PC-3 (cell line): ENCODE measurements at regions not wholly inside any gene's neighbourhood (a gene's known extent, or its start where the extent isn't known, plus 50 kb on each side); places are given as distances from the start of the nearest gene placed in this dataset.

Source experiments
- ATAC-seq: fragments of 200-7000 bp; cut with Tn5 transposase; 2 replicates; pipeline ENCODE4 v1.9.1; 2020; ENCODE audit warnings: mild to moderate bottlenecking, moderate library complexity
- BruUV-seq: library from RNA; stranded (reverse); fragments of 400-500 nt; replicated peaks from 2 replicates; lab custom pipeline; 2021; lab: Mats Ljungman, UMichigan
- CTCF ChIA-PET: fragments of 300-600 bp; sonication (Branson Sonifier 250); formaldehyde crosslinking; loops from one replicate; lab custom pipeline; 2022; ENCODE audit warnings: antibody characterized with exemption; lab: Charles Lee
- POLR2A ChIA-PET: fragments of 300-600 bp; sonication (Branson Sonifier 250); formaldehyde crosslinking; loops from one replicate; lab custom pipeline; 2022; ENCODE audit warnings: antibody characterized with exemption; ENCODE audit not compliant: unreplicated experiment; lab: Charles Lee
- DNase-seq: peaks from one replicate; pipeline ENCODE4 v3.0.0-alpha.2; 2015
- H2AFZ ChIP-seq: fragments of 300-600 bp; sonication (generic); 2 replicates; pipeline ENCODE4 v1.6.0; 2016; ENCODE audit warnings: antibody characterized with exemption, low read length
- H3F3A ChIP-seq: fragments of 300-600 bp; sonication (generic); one replicate; pipeline ENCODE4 v1.6.0; 2017; ENCODE audit warnings: antibody characterized with exemption, low read length, control low read depth, mild to moderate bottlenecking; ENCODE audit not compliant: unreplicated experiment
- H3K27ac ChIP-seq: fragments of 300-600 bp; sonication (generic); 2 replicates; pipeline ENCODE4 v1.5.1; 2016; ENCODE audit warnings: mild to moderate bottlenecking, low read length
- H3K27me3 ChIP-seq: fragments of 300-600 bp; sonication (generic); 2 replicates; pipeline ENCODE4 v1.6.1; 2016; ENCODE audit warnings: low read length, mixed read lengths
- H3K36me3 ChIP-seq: fragments of 300-600 bp; sonication (generic); 2 replicates; pipeline ENCODE4 v1.6.1; 2016; ENCODE audit warnings: low read depth, mixed run types, low read length, mixed read lengths
- H3K4me1 ChIP-seq: fragments of 300-600 bp; sonication (generic); 2 replicates; pipeline ENCODE4 v1.5.1; 2016; ENCODE audit warnings: low read length; ENCODE audit not compliant: insufficient read depth
- H3K4me2 ChIP-seq: fragments of 300-600 bp; sonication (generic); 2 replicates; pipeline ENCODE4 v1.6.0; 2016; ENCODE audit warnings: low read length
- H3K4me3 ChIP-seq: fragments of 300-600 bp; sonication (generic); 2 replicates; pipeline ENCODE4 v1.5.1; 2016; ENCODE audit warnings: mild to moderate bottlenecking, low read length, mixed read lengths
- H3K79me2 ChIP-seq: fragments of 300-600 bp; sonication (generic); 2 replicates; pipeline ENCODE4 v1.6.1; 2017; ENCODE audit warnings: low read length, mixed read lengths
- H3K9ac ChIP-seq: fragments of 300-600 bp; sonication (generic); 2 replicates; pipeline ENCODE4 v1.6.0; 2016; ENCODE audit warnings: mild to moderate bottlenecking, low read length
- H3K9me2 ChIP-seq: fragments of 300-600 bp; sonication (generic); replicated peaks from 2 replicates; pipeline ENCODE4 v1.6.1; 2016; ENCODE audit warnings: mixed run types, low read length, mixed read lengths
- H3K9me3 ChIP-seq: fragments of 300-600 bp; sonication (generic); 2 replicates; pipeline ENCODE4 v1.6.1; 2016; ENCODE audit warnings: low read length, mixed read lengths
- H4K20me1 ChIP-seq: fragments of 300-600 bp; sonication (generic); 2 replicates; pipeline ENCODE4 v1.6.1; 2016; ENCODE audit warnings: low read length, mixed read lengths
- EZH2 ChIP-seq: fragments of 300-600 bp; sonication (generic); IDR thresholded peaks from one replicate; pipeline ENCODE4 v1.6.1; 2017; ENCODE audit warnings: antibody characterized with exemption, mild to moderate bottlenecking, low read length; ENCODE audit not compliant: unreplicated experiment
- EZH2phosphoT487 ChIP-seq: fragments of 300-600 bp; sonication (generic); IDR thresholded peaks from 2 replicates; pipeline ENCODE4 v1.6.1; 2018; ENCODE audit warnings: mild to moderate bottlenecking, antibody characterized with exemption, low read length, borderline replicate concordance
- intact Hi-C: fragments of 100-400 bp; cut with micrococcal nuclease; formaldehyde crosslinking; loops from 2 replicates; pipeline ENCODE4 v1.9.0; 2023
- TF ChIP-seq, protein P1 (sequence below): fragments of 300-600 bp; sonication (generic); conservative IDR thresholded peaks from 2 replicates; pipeline ENCODE4 v1.5.1; 2017; ENCODE audit warnings: antibody characterized with exemption, low read depth, mild to moderate bottlenecking, low read length

DNA sequence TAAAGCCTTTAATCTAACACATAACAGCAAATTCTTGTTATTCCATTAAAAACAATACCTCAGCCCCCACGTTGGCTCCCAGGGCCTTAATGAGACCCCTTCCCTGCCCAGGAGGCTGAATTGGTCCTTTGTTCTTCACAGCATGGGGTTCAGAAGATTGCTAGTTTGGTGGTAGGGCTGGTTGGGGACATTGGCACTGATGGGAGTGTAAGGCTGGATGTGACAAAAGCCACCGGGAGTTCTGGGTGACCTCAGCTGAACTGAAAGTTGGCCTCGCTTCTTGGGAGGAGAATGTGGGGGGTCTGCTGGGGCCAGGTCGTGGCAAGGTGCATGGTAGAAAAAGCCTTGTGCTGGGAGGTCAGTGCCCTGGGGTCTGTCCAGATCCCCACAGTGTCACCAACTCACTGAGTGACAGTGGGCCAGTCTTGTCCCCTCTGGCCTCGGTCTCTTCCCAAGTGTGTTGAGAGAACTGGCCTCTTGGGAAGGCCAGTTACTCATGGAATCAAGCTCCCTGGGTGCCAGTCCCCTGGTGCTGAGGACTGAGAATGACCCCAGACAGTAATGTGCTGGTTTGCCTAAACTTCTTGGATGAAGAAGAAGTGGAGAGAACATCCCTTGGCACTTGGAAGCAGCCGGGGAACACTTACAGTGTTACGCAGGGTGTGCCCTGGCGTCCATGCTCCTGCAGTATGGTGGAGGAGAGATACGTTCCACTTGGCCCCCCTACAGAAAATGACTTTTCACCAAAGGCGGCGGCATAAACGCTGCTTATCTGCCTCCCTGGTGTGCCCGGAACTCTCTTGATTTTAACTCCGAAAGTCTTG is 283.7 kb upstream of the RTL1 start:
- intact Hi-C loops, result no loop called here

DNA sequence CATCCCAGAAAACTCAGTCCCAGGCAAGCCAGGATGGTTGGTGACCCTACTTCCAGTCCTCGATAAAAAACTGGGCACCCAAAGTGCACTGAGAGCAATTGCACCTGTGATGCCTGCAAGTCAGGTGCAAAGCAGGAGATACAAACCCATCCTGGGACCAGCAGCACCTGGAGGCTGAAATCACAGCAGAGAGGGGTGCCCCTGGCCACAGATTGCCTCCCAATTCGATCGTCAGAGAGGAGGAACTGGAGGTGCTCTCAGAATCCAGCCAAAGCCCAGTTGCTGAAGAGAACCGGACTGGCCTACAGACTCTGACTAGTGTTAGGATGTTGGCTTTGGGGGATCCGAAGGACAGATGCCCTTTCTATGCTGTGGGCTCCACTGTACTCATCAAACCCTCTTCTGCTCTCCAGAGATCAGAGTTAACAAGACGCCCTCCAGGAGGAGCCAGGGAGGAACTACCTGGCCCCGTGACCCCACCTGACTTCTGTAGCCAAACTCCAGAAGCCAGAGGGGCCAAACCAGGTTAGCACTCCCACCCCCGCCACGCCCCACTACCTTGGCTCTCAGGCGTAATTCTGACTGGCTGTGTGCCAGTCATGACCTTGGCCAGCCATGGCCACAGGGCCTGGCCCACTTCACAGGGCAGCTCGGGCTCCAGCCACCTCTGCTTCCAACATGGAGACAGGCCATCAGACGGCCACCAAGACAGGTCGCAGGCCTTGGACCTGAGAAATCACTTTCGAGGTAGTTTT is 284.5 kb upstream of the RTL1 start:
- peaks cover 8% of the 10 kb centered on the region; the same call in 1 of the 2 replicates for H3K27me3 ChIP-seq
- ChIA-PET POLR2A (no interaction called here), CTCF (no interaction called here)
- DNase-seq, result no peak
- no peaks in the 10 kb centered on the region for H4K20me1 ChIP-seq
- no peak overlapping the region for H2AFZ ChIP-seq
- no peaks in the 10 kb centered on the region for H3K4me1 ChIP-seq
- TF ChIP-seq EZH2phosphoT487, result no peak
- no peak for TF ChIP-seq EZH2
- TF ChIP-seq, protein P1, sequence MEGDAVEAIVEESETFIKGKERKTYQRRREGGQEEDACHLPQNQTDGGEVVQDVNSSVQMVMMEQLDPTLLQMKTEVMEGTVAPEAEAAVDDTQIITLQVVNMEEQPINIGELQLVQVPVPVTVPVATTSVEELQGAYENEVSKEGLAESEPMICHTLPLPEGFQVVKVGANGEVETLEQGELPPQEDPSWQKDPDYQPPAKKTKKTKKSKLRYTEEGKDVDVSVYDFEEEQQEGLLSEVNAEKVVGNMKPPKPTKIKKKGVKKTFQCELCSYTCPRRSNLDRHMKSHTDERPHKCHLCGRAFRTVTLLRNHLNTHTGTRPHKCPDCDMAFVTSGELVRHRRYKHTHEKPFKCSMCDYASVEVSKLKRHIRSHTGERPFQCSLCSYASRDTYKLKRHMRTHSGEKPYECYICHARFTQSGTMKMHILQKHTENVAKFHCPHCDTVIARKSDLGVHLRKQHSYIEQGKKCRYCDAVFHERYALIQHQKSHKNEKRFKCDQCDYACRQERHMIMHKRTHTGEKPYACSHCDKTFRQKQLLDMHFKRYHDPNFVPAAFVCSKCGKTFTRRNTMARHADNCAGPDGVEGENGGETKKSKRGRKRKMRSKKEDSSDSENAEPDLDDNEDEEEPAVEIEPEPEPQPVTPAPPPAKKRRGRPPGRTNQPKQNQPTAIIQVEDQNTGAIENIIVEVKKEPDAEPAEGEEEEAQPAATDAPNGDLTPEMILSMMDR, result no peak
- H3K9me3 ChIP-seq, result no peaks in the 10 kb centered on the region
- H3F3A ChIP-seq, result no peaks in the 10 kb centered on the region
- BruUV-seq, result no TSS peak
- ATAC-seq, result no peak
- intact Hi-C loops, result no loop called here
- no peaks in the 10 kb centered on the region for H3K79me2 ChIP-seq
- no peak overlapping the region for H3K4me3 ChIP-seq
- no peak overlapping the region for H3K4me2 ChIP-seq
- H3K9me2 ChIP-seq, result no peaks in the 10 kb centered on the region
- no peak overlapping the region for H3K27ac ChIP-seq
- no peak overlapping the region for H3K9ac ChIP-seq
- no peaks in the 10 kb centered on the region for H3K36me3 ChIP-seq

More for the DNA sequence above, 283.7 kb upstream of the RTL1 start:
- H3K27me3 ChIP-seq, result peaks cover 8% of the 10 kb centered on the region; the same call in 1 of the 2 replicates
- H3K4me1 ChIP-seq, result no peaks in the 10 kb centered on the region
- no peaks in the 10 kb centered on the region for H3K9me2 ChIP-seq
- no TSS peak for BruUV-seq
- H3K9ac ChIP-seq, result no peak overlapping the region
- H3K27ac ChIP-seq, result no peak overlapping the region
- no peak overlapping the region for H3K4me2 ChIP-seq
- no peaks in the 10 kb centered on the region for H3K36me3 ChIP-seq
- no peak overlapping the region for H3K4me3 ChIP-seq
- ATAC-seq (no peak), DNase-seq (no peak)
- H3F3A ChIP-seq, result no peaks in the 10 kb centered on the region
- H4K20me1 ChIP-seq, result no peaks in the 10 kb centered on the region
- H2AFZ ChIP-seq, result no peak overlapping the region
- no peak for TF ChIP-seq EZH2phosphoT487
- no peak for TF ChIP-seq EZH2
- TF ChIP-seq, protein P1, result no peak
- POLR2A ChIA-PET, result no interaction called here
- no peaks in the 10 kb centered on the region for H3K9me3 ChIP-seq
- CTCF ChIA-PET, result no interaction called here
- no peaks in the 10 kb centered on the region for H3K79me2 ChIP-seq

DNA sequence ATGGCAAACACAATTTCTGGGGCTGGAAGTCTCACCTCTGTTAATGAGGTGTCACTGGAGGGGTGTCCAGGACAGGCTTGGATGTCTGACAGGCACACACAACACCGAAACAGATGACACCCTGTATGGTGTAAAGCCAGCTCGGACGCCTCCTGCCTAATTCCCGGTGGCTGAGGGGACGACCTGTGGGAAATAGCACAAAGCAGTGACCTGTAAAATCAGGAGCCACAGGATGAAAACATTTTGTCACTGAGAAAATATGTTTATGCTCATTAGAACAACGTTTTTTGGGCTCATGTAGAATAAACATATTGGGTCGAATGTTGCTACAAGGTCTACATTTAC is 285.0 kb upstream of the RTL1 start:
- Histone ChIP-seq H3K36me3 (no peaks in the 10 kb centered on the region), H3K9me2 (no peaks in the 10 kb centered on the region), H3K4me1 (no peaks in the 10 kb centered on the region), H3F3A (no peaks in the 10 kb centered on the region), H3K79me2 (no peaks in the 10 kb centered on the region), H2AFZ (no peak overlapping the region), H3K9ac (no peak overlapping the region), H3K9me3 (no peaks in the 10 kb centered on the region), H3K4me3 (no peak overlapping the region), H3K27ac (no peak overlapping the region), H3K4me2 (no peak overlapping the region), H4K20me1 (no peaks in the 10 kb centered on the region), H3K27me3 (peaks cover 8% of the 10 kb centered on the region; the same call in 1 of the 2 replicates)
- no peak for TF ChIP-seq EZH2phosphoT487
- TF ChIP-seq EZH2, result no peak
- TF ChIP-seq, protein P1, result no peak
- POLR2A ChIA-PET, result no interaction called here
- no TSS peak for BruUV-seq
- DNase-seq (no peak), ATAC-seq (no peak)
- CTCF ChIA-PET, result no interaction called here
- intact Hi-C loops, result no loop called here
